ENCODE measurements at regions not wholly inside any gene's neighbourhood (a gene's known extent, or its start where the extent isn't known, plus 50 kb on each side); places are given as distances from the start of the nearest gene placed in this dataset.

- TF ChIP-seq CTCF (IDR thresholded peaks at IDR 0.05) (no peak), ZFX (IDR thresholded peaks at IDR 0.05; ENCODE audit: borderline replicate concordance) (no peak)
- H3K27ac ChIP-seq, result no peak overlapping the region
Measured at GRCh38 chr17:77719806-77720205, 238.7 kb upstream of the TNRC6C start.

- TF ChIP-seq ZFX (IDR thresholded peaks at IDR 0.05; ENCODE audit: borderline replicate concordance) (no peak), CTCF (IDR thresholded peaks at IDR 0.05) (no peak)
- no peak overlapping the region for H3K27ac ChIP-seq
Measured at GRCh38 chr17:77720946-77721845, 237.3 kb upstream of the TNRC6C start.

GRCh38 chr17:77721846-77722160, 236.7 kb upstream of the TNRC6C start:
- no peak overlapping the region for H3K27ac ChIP-seq
- TF ChIP-seq CTCF (IDR thresholded peaks at IDR 0.05) (no peak), ZFX (IDR thresholded peaks at IDR 0.05; ENCODE audit: borderline replicate concordance) (no peak)

GRCh38 chr17:77722366-77722765, 236.1 kb upstream of the TNRC6C start:
- TF ChIP-seq ZFX (IDR thresholded peaks at IDR 0.05; ENCODE audit: borderline replicate concordance), result no peak
- TF ChIP-seq CTCF (IDR thresholded peaks at IDR 0.05), result no peak
- H3K27ac ChIP-seq, result no peak overlapping the region

- H3K27ac ChIP-seq, result no peak overlapping the region
- no peak for TF ChIP-seq ZFX (IDR thresholded peaks at IDR 0.05; ENCODE audit: borderline replicate concordance)
- no peak for TF ChIP-seq CTCF (IDR thresholded peaks at IDR 0.05)
Measured at GRCh38 chr17:77723071-77723908, 235.2 kb upstream of the TNRC6C start.

GRCh38 chr17:77723909-77724875, 234.3 kb upstream of the TNRC6C start:
- H3K27ac ChIP-seq, result no peak overlapping the region
- TF ChIP-seq CTCF (IDR thresholded peaks at IDR 0.05) (no peak), ZFX (IDR thresholded peaks at IDR 0.05; ENCODE audit: borderline replicate concordance) (no peak)

Measured in 22Rv1 (cell line).